HG02981 (cell line): ENCODE measurements at regions not wholly inside any gene's neighbourhood (a gene's known extent, or its start where the extent isn't known, plus 50 kb on each side); places are given as distances from the start of the nearest gene placed in this dataset.

Experiments
- ATAC-seq: cut with Tn5 transposase; IDR thresholded peaks from one replicate; pipeline ENCODE4 v1.9.1; 2021; ENCODE audit warnings: mild to moderate bottlenecking, moderate library complexity; ENCODE audit not compliant: unreplicated experiment

GRCh38 chr3:99542767-99543518 is 95.5 kb upstream of the COL8A1 start:
- ATAC-seq = no peak

- ATAC-seq = no peak
Observed at GRCh38 chr3:99541181-99541580, 97.2 kb upstream of the COL8A1 start.

- no peak for ATAC-seq
Observed at GRCh38 chr3:99537416-99537815, 101.0 kb upstream of the COL8A1 start.

GRCh38 chr3:99536555-99537314 is 101.7 kb upstream of the COL8A1 start:
- no peak for ATAC-seq

GRCh38 chr3:99534951-99535704 is 103.3 kb upstream of the COL8A1 start:
- peak; percentile 70 for ATAC-seq

- ATAC-seq = no peak
Observed at GRCh38 chr3:99532246-99532645, 106.1 kb upstream of the COL8A1 start.

- ATAC-seq = no peak
Observed at GRCh38 chr3:99529265-99529664, 109.1 kb upstream of the COL8A1 start.

GRCh38 chr3:99526921-99527320 is 111.5 kb upstream of the COL8A1 start:
- no peak for ATAC-seq

GRCh38 chr3:99524559-99524958 is 113.8 kb upstream of the COL8A1 start:
- ATAC-seq = no peak

- no peak for ATAC-seq
Observed at GRCh38 chr3:99523431-99524127, 114.8 kb upstream of the COL8A1 start.

GRCh38 chr3:99522147-99522546 is 116.2 kb upstream of the COL8A1 start:
- no peak for ATAC-seq

- ATAC-seq = no peak
Observed at GRCh38 chr3:99521551-99521950, 116.8 kb upstream of the COL8A1 start.

- ATAC-seq = no peak
Observed at GRCh38 chr3:99520513-99520912, 117.9 kb upstream of the COL8A1 start.

GRCh38 chr3:99516936-99517335 is 121.5 kb upstream of the COL8A1 start:
- ATAC-seq = no peak

- ATAC-seq = no peak
Observed at GRCh38 chr3:99515891-99516290, 122.5 kb upstream of the COL8A1 start.

GRCh38 chr3:99509224-99509623 is 129.2 kb upstream of the COL8A1 start:
- no peak for ATAC-seq

- ATAC-seq = no peak
Observed at GRCh38 chr3:99508191-99508590, 130.2 kb upstream of the COL8A1 start.

GRCh38 chr3:99505646-99506269 is 132.6 kb upstream of the COL8A1 start:
- ATAC-seq = peak; percentile 99

GRCh38 chr3:99505200-99505599 is 133.2 kb upstream of the COL8A1 start:
- peak; percentile 32 for ATAC-seq

GRCh38 chr3:99504258-99504657 is 134.1 kb upstream of the COL8A1 start:
- ATAC-seq = no peak

GRCh38 chr3:99503350-99503749 is 135.0 kb upstream of the COL8A1 start:
- ATAC-seq = no peak
